NCI-H128 (cell line): ENCODE measurements at regions not wholly inside any gene's neighbourhood (a gene's known extent, or its start where the extent isn't known, plus 50 kb on each side); places are given as distances from the start of the nearest gene placed in this dataset.

Experiments
- DNase-seq: peaks from one replicate; lab custom pipeline; 2025; ENCODE audit not compliant: unreplicated experiment; lab: John Stamatoyannopoulos, UW

DNA sequence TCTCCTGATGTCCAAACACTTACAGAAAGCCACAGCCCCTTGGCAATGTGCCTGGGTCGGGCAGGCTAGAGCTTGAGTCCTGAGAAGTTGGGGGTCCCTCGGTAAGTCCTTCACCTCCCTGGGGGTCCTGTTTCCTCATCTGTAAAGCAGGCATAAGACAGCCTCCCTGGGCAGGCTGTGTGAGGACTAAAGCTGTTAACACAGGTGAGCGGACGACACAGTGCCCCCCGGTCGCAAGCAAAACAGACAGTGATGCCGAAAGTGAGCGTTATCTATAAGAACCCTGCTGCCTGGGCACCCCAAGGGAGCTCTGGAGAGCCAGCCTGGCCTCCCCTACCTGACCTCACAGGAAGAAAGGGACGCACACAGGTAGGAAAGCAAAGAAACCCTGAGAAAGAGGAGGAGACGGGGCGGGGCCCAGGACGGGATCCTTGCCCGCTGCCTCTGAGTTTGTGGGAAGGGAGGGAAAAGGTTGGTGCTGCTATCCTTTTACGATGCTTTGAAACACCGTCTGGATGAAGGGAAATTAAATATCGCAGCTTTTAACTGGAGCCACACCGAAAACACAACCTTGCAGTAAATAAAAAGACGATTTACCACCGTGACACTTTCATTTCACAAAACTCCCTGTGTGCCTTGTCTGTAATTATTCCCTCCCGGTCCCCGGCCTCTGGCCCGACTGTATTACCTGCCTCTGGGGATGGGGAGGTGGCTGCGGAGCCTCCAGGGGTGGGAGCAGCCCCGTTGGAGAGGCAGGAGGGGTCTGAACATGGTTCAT lies 67.1 kb downstream of the ENGASE start:
- no peak for DNase-seq

DNA sequence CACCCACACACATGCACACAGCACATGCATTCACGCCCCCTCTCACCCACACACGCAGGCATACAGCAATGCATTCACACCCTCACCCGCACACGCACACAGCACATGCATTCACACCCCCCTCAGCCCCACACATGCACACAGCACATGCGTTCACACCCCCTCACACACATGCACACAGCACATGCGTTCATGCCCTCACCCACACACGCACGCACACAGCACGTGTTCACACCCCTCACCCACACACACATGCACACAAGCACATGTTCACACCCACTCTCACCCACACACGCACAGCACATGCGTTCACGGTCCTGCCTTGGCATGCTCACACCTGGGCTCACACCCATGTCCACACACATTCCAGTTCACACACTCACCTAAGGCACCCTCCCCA lies 64.2 kb downstream of the ENGASE start:
- no peak for DNase-seq

GRCh38 chr17:79137789-79138165 lies 63.2 kb downstream of the ENGASE start:
- no peak for DNase-seq

GRCh38 chr17:79137015-79137788 lies 62.6 kb downstream of the ENGASE start:
- no peak for DNase-seq

DNA sequence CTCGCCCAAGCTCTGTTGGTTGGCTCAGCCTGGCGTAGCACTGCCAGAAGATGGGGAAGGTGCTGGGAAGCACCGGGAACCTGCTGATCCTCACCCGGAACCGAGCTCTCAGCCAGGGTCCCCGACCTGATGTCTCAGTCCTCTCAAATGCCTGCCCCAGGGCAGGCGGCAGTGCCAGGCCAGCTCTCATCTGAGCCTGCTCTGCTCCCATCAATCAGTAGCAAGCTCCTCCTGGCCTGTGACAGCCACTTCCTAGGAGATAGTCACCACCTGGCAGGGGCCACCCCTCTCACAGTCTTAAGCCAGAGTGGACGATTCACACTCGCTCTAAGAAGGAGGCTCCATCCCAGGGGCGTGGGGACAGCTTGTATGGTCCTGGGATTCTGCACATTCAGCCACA lies 62.0 kb downstream of the ENGASE start:
- DNase-seq: no peak
